A673 (cell line): ENCODE measurements at regions not wholly inside any gene's neighbourhood (a gene's known extent, or its start where the extent isn't known, plus 50 kb on each side); places are given as distances from the start of the nearest gene placed in this dataset.

Experiments used
- BruUV-seq: library from RNA; stranded (reverse); fragments of 400-500 nt; replicated peaks from 2 replicates; lab custom pipeline; 2021; lab: Mats Ljungman, UMichigan
- CTCF ChIA-PET: fragments of 300-600 bp; sonication (Branson Sonifier 250); formaldehyde crosslinking; loops from one replicate; lab custom pipeline; 2022; ENCODE audit warnings: antibody characterized with exemption; lab: Charles Lee
- POLR2A ChIA-PET: fragments of 300-600 bp; sonication (Branson Sonifier 250); formaldehyde crosslinking; loops from one replicate; lab custom pipeline; 2022; ENCODE audit warnings: antibody characterized with exemption; ENCODE audit not compliant: low non-redundant PET; lab: Charles Lee
- DNase-seq: peaks from one replicate; pipeline ENCODE4 v3.0.0-alpha.2; 2015; ENCODE audit warnings: low spot score
- H3K27ac ChIP-seq: fragments of 200-600 bp; sonication (generic); 2 replicates; pipeline ENCODE4 v1.5.1; 2016; ENCODE audit warnings: mixed run types, low read depth, mild to moderate bottlenecking, mixed read lengths, antibody characterized with exemption, low read length; ENCODE audit not compliant: poor library complexity, severe bottlenecking
- H3K27me3 ChIP-seq: fragments of 200-600 bp; sonication (generic); replicated peaks from 2 replicates; pipeline ENCODE4 v1.6.1; 2017; ENCODE audit warnings: mixed run types, low read depth, mild to moderate bottlenecking, mixed read lengths, antibody characterized with exemption, low read length; ENCODE audit not compliant: insufficient read depth, poor library complexity
- H3K36me3 ChIP-seq: fragments of 200-600 bp; sonication (generic); 2 replicates; pipeline ENCODE4 v1.6.1; 2016; ENCODE audit warnings: mixed run types, mild to moderate bottlenecking, mixed read lengths, antibody characterized with exemption, low read length; ENCODE audit not compliant: insufficient read depth, poor library complexity, severe bottlenecking
- H3K4me1 ChIP-seq: fragments of 200-600 bp; sonication (generic); 2 replicates; pipeline ENCODE4 v1.6.1; 2017; ENCODE audit warnings: mixed run types, mild to moderate bottlenecking, mixed read lengths, antibody characterized with exemption, low read length; ENCODE audit not compliant: insufficient read depth, poor library complexity, severe bottlenecking
- H3K4me3 ChIP-seq: fragments of 200-600 bp; sonication (generic); 2 replicates; pipeline ENCODE4 v1.5.1; 2016; ENCODE audit warnings: low read depth, mixed run types, mild to moderate bottlenecking, mixed read lengths, low read length; ENCODE audit not compliant: poor library complexity, severe bottlenecking
- H3K9me3 ChIP-seq: fragments of 200-600 bp; sonication (generic); 2 replicates; pipeline ENCODE4 v1.6.1; 2016; ENCODE audit warnings: mixed run types, low read depth, mild to moderate bottlenecking, mixed read lengths, antibody characterized with exemption, low read length; ENCODE audit not compliant: poor library complexity, severe bottlenecking
- EZH2 ChIP-seq: fragments of 200-600 bp; sonication (generic); IDR thresholded peaks from 2 replicates; pipeline ENCODE4 v1.6.1; 2017; ENCODE audit warnings: borderline replicate concordance, low read depth, mild to moderate bottlenecking, mixed read lengths, antibody characterized with exemption, low read length; ENCODE audit not compliant: poor library complexity, severe bottlenecking
- intact Hi-C: fragments of 100-400 bp; cut with micrococcal nuclease; formaldehyde crosslinking; loops from one replicate; pipeline ENCODE4 v1.10.0; 2022; ENCODE audit not compliant: unreplicated experiment
- TF ChIP-seq, protein P1 (sequence below): fragments of 300-800, 200-600 bp; sonication (generic); conservative IDR thresholded peaks from 2 replicates; pipeline ENCODE4 v1.5.1; 2017; ENCODE audit warnings: low read depth, mild to moderate bottlenecking, antibody characterized with exemption, low read length, moderate library complexity, mixed read lengths

DNA sequence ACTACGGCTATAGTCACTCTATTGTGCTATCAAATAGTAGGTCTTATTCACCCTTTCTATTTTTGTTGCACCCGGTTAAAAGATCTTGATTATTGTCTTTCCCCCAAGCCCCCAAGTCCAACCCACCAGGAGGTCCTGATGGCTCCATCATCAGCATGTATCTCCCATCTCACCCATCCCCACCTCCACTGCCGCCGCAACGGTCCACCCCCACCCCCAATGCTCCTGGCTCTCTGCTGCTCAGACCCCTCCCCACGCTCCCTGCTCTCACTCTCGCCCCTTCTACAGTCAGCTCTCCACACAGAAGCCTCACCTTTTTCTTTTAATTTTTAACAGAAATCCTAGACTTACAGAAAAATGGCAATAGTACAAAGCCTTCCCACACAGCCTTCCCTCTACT lies 51.5 kb upstream of the SH3PXD2B start:
- intact Hi-C loops, result no loop called here
- POLR2A ChIA-PET, result no interaction called here
- no peaks in the 10 kb centered on the region for H3K4me1 ChIP-seq
- H3K9me3 ChIP-seq, result no peaks in the 10 kb centered on the region
- H3K36me3 ChIP-seq, result no peaks in the 10 kb centered on the region
- H3K4me3 ChIP-seq, result no peak overlapping the region
- H3K27ac ChIP-seq, result no peak overlapping the region
- CTCF ChIA-PET, result no interaction called here
- H3K27me3 ChIP-seq, result no peaks in the 10 kb centered on the region
- TF ChIP-seq EZH2, result no peak
- TF ChIP-seq, protein P1, sequence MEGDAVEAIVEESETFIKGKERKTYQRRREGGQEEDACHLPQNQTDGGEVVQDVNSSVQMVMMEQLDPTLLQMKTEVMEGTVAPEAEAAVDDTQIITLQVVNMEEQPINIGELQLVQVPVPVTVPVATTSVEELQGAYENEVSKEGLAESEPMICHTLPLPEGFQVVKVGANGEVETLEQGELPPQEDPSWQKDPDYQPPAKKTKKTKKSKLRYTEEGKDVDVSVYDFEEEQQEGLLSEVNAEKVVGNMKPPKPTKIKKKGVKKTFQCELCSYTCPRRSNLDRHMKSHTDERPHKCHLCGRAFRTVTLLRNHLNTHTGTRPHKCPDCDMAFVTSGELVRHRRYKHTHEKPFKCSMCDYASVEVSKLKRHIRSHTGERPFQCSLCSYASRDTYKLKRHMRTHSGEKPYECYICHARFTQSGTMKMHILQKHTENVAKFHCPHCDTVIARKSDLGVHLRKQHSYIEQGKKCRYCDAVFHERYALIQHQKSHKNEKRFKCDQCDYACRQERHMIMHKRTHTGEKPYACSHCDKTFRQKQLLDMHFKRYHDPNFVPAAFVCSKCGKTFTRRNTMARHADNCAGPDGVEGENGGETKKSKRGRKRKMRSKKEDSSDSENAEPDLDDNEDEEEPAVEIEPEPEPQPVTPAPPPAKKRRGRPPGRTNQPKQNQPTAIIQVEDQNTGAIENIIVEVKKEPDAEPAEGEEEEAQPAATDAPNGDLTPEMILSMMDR, result no peak
- DNase-seq, result no peak
- BruUV-seq, result no TSS peak

DNA sequence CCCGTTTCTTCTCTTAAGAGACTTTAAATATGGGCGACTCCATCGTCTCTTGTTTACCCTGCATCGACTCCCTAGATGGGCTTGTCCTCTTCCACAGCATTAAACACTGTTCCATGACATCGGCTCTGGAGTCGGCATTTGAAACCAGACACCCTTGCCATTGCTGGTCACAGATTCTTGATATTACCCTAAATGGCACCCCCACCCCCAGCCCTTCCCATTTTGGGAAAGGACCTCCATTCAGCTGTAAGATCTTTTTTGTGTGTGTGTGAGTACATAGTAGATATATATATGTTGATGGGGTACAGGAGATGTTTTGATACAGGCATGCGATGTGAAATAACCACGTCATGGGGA lies 51.1 kb upstream of the SH3PXD2B start:
- H3K27ac ChIP-seq, result no peak overlapping the region
- BruUV-seq, result no TSS peak
- H3K4me1 ChIP-seq, result no peaks in the 10 kb centered on the region
- no peaks in the 10 kb centered on the region for H3K27me3 ChIP-seq
- intact Hi-C loops, result no loop called here
- ChIA-PET CTCF (no interaction called here), POLR2A (no interaction called here)
- TF ChIP-seq, protein P1, result no peak
- TF ChIP-seq EZH2, result no peak
- H3K36me3 ChIP-seq, result no peaks in the 10 kb centered on the region
- H3K9me3 ChIP-seq, result no peaks in the 10 kb centered on the region
- DNase-seq, result no peak
- H3K4me3 ChIP-seq, result no peak overlapping the region

DNA sequence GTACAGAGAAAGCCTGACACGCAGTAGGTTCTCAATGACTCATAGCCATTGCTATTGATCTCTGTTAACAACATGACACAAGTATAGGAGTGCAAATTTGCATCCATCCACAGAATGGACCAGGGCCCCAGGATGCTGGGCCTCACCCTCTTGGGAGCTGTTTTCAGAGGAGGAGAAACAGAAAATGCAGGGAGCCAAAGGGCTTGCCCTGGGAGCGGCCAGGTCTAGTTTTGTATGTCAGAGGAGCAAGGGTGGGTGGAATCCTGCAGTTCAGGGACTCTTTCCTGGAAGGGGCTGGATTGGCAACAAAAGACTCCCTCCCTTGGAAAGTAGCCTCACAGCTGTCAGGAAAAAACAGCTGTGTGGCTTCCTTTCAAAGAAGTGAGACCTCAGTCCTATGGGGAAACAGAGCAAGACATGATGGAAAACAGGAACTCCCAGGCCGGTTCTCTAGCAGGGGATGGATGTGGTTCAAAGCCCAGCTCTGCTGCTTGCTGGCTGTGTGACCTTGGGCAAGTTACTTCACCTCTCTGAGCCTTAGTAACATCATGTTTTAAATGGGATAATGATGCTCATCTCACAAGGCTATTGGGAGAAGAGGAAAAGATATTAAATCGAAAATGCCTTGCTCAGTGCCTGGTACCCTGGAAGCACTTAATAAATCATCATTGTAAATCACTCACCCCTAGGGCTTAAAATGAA lies 50.5 kb upstream of the SH3PXD2B start:
- Histone ChIP-seq H3K36me3 (no peaks in the 10 kb centered on the region), H3K4me1 (no peaks in the 10 kb centered on the region), H3K27ac (no peak overlapping the region), H3K27me3 (no peaks in the 10 kb centered on the region), H3K9me3 (no peaks in the 10 kb centered on the region), H3K4me3 (no peak overlapping the region)
- no TSS peak for BruUV-seq
- DNase-seq, result no peak
- CTCF ChIA-PET, result no interaction called here
- intact Hi-C loops, result no loop called here
- TF ChIP-seq, protein P1, result no peak
- POLR2A ChIA-PET, result no interaction called here
